ENCODE measurements at regions not wholly inside any gene's neighbourhood (a gene's known extent, or its start where the extent isn't known, plus 50 kb on each side); places are given as distances from the start of the nearest gene placed in this dataset.

- WGBS (ENCODE audit: extremely low coverage, insufficient read length, low lambda C conversion rate) = no CpG with 5 or more reads among the region's 1 CpG
- no peak overlapping the region for H3K27ac Mint-ChIP-seq
- no peak overlapping the region for H3K9ac ChIP-seq (ENCODE audit: extremely low read depth, insufficient read length, low read length)
- TF ChIP-seq, protein P1, sequence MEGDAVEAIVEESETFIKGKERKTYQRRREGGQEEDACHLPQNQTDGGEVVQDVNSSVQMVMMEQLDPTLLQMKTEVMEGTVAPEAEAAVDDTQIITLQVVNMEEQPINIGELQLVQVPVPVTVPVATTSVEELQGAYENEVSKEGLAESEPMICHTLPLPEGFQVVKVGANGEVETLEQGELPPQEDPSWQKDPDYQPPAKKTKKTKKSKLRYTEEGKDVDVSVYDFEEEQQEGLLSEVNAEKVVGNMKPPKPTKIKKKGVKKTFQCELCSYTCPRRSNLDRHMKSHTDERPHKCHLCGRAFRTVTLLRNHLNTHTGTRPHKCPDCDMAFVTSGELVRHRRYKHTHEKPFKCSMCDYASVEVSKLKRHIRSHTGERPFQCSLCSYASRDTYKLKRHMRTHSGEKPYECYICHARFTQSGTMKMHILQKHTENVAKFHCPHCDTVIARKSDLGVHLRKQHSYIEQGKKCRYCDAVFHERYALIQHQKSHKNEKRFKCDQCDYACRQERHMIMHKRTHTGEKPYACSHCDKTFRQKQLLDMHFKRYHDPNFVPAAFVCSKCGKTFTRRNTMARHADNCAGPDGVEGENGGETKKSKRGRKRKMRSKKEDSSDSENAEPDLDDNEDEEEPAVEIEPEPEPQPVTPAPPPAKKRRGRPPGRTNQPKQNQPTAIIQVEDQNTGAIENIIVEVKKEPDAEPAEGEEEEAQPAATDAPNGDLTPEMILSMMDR (conservative IDR thresholded peaks at IDR 0.05) = no peak
- H3K36me3 Mint-ChIP-seq (ENCODE audit: insufficient read depth in 1 of 3, low read depth in 3 of 3) = no peaks in the 10 kb centered on the region
- no peak overlapping the region for H2BK12ac ChIP-seq (ENCODE audit: insufficient read length, low read depth, low read length)
- no peaks in the 10 kb centered on the region for H3K79me1 ChIP-seq (ENCODE audit: insufficient read depth, low read depth, low read length, poor library complexity, severe bottlenecking)
- H2BK120ac ChIP-seq (ENCODE audit: low read depth, low read length, poor library complexity, severe bottlenecking) = no peak overlapping the region
- DNase-seq = no peak
- H2AFZ ChIP-seq (ENCODE audit: low read length) = no peak overlapping the region
- no peaks in the 10 kb centered on the region for H3K9me3 ChIP-seq (ENCODE audit: control insufficient read depth, low read depth, low read length)
- H4K5ac ChIP-seq (ENCODE audit: insufficient read length, low read depth, low read length) = no peak overlapping the region
- H4K8ac ChIP-seq (replicated peaks; ENCODE audit: insufficient read length, low read depth, low read length) = no peak overlapping the region
- H3K18ac ChIP-seq (ENCODE audit: insufficient read length, low read depth, low read length) = no peak overlapping the region
- H2BK5ac ChIP-seq (ENCODE audit: insufficient read length, low read length) = no peak overlapping the region
- no peak overlapping the region for H3T11ph ChIP-seq (ENCODE audit: low read length)
- H3K27me3 Mint-ChIP-seq (ENCODE audit: low read depth) = no peaks in the 10 kb centered on the region
- no peak overlapping the region for H2BK15ac ChIP-seq (ENCODE audit: low read depth, low read length)
- H3K23ac ChIP-seq (ENCODE audit: insufficient read length, low read depth, low read length) = no peak overlapping the region
- H3K4me2 ChIP-seq (ENCODE audit: insufficient read depth, insufficient read length, low read length) = no peak overlapping the region
- H3K27ac ChIP-seq (ENCODE audit: insufficient read length, low read depth, low read length) = no peak overlapping the region
- no peak overlapping the region for H3K56ac ChIP-seq (ENCODE audit: insufficient read length, low read depth, low read length)
- no peaks in the 10 kb centered on the region for H3K79me2 ChIP-seq (ENCODE audit: insufficient read depth, low read length)
- no peak overlapping the region for H3K4ac ChIP-seq (ENCODE audit: low read depth, low read length)
- no peak overlapping the region for H2BK20ac ChIP-seq (ENCODE audit: low read depth, low read length, poor library complexity, severe bottlenecking)
- H3K14ac ChIP-seq (ENCODE audit: insufficient read depth, low read length) = no peak overlapping the region
- H4K20me1 ChIP-seq (ENCODE audit: control insufficient read depth, insufficient read depth, insufficient read length) = no peaks in the 10 kb centered on the region
- H2AK5ac ChIP-seq (ENCODE audit: insufficient read length, low read length) = no peak overlapping the region
- no peaks in the 10 kb centered on the region for H3K4me1 Mint-ChIP-seq
- no peak overlapping the region for H4K91ac ChIP-seq (ENCODE audit: insufficient read length, low read depth, low read length)
- H3K27me3 ChIP-seq (ENCODE audit: insufficient read depth, low read length) = no peaks in the 10 kb centered on the region
- no peaks in the 10 kb centered on the region for H3K4me1 ChIP-seq (ENCODE audit: insufficient read depth, low read length)
- H3K23me2 ChIP-seq (ENCODE audit: insufficient read length, low read depth, low read length, poor library complexity, severe bottlenecking) = no peaks in the 10 kb centered on the region
- no peaks in the 10 kb centered on the region for H3K9me3 Mint-ChIP-seq
- H3K4me3 Mint-ChIP-seq = no peak overlapping the region
These were observed 616.7 kb upstream of the DAB2 start for GRCh38 chr5:40041452-40041851.

Measured in H9 (cell line).